Lower lobe of right lung (tissue), 2 donors: ENCODE measurements at regions not wholly inside any gene's neighbourhood (a gene's known extent, or its start where the extent isn't known, plus 50 kb on each side); places are given as distances from the start of the nearest gene placed in this dataset.

ENCODE experiments used
- ATAC-seq, 2 donors: fragments of 200-7000 bp; cut with Tn5 transposase; one replicate each; pipeline ENCODE4 v1.9.1; 2020 to 2022; ENCODE audit warnings: mild to moderate bottlenecking in 2 of 2, moderate library complexity in 2 of 2
- DNase-seq: peaks from one replicate; pipeline ENCODE4 v3.0.0-alpha.2; 2020
- H3K27ac ChIP-seq: fragments of 200-600 bp; one replicate; pipeline ENCODE4 v1.8.0; 2022
- H3K27me3 ChIP-seq: fragments of 200-600 bp; one replicate; pipeline ENCODE4 v1.8.0; 2022; ENCODE audit warnings: low read depth
- H3K36me3 ChIP-seq: fragments of 200-600 bp; one replicate; pipeline ENCODE4 v1.8.0; 2022; ENCODE audit warnings: mild to moderate bottlenecking
- H3K4me1 ChIP-seq: fragments of 200-600 bp; one replicate; pipeline ENCODE4 v1.8.0; 2022
- H3K4me3 ChIP-seq: fragments of 200-600 bp; one replicate; pipeline ENCODE4 v1.8.0; 2022; ENCODE audit warnings: mild to moderate bottlenecking
- H3K9me3 ChIP-seq: fragments of 200-600 bp; one replicate; pipeline ENCODE4 v1.8.0; 2022
- CTCF ChIP-seq: fragments of 200-600 bp; IDR thresholded peaks from one replicate; pipeline ENCODE4 v1.8.0; 2022; ENCODE audit warnings: antibody characterized with exemption, mild to moderate bottlenecking
- intact Hi-C: fragments of 100-400 bp; cut with DNase I; formaldehyde crosslinking; loops from one replicate; pipeline ENCODE4 v1.11.0; 2022
- donor health status: DM: no; HTN: yes; CAD: no; lungs with severe emphysema.

DNA sequence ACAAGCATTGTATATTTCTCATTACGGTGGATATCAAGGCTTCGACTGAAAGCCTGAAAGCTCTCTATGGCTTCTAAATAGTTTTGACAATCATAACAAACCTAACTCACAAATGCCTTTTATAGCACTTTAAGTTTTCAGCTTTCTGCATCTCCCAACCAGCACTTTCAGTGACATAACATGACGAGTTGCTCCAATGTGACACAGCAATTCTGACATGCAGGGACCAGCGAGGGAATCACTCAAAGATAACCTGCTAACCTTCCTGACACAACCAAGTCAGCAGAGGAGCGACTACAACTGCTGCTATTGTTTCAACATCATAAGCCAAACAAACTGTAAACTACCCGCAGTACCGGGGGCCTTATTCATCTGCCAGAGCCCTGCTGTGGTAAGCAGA lies 95.7 kb upstream of the CDH20 start:
- Histone ChIP-seq H3K36me3 (no peaks in the 10 kb centered on the region), H3K27me3 (no peaks in the 10 kb centered on the region), H3K9me3 (no peaks in the 10 kb centered on the region), H3K4me1 (no peaks in the 10 kb centered on the region), H3K4me3 (no peak overlapping the region), H3K27ac (no peak overlapping the region)
- ATAC-seq (no peak), DNase-seq (no peak)
- no peak for TF ChIP-seq CTCF
- intact Hi-C loops = no loop called here

- Histone ChIP-seq H3K27me3 (no peaks in the 10 kb centered on the region), H3K27ac (no peak overlapping the region), H3K36me3 (no peaks in the 10 kb centered on the region), H3K4me3 (no peak overlapping the region), H3K4me1 (no peaks in the 10 kb centered on the region), H3K9me3 (no peaks in the 10 kb centered on the region)
- no peak for ATAC-seq
- intact Hi-C loops = no loop called here
- no peak for DNase-seq
- no peak for TF ChIP-seq CTCF
Measured at GRCh38 chr18:61239051-61239450, 94.2 kb upstream of the CDH20 start.

- no peak for ATAC-seq
- no peaks in the 10 kb centered on the region for H3K36me3 ChIP-seq
- DNase-seq = no peak
- no peaks in the 10 kb centered on the region for H3K4me1 ChIP-seq
- H3K9me3 ChIP-seq = no peaks in the 10 kb centered on the region
- no peak for TF ChIP-seq CTCF
- H3K4me3 ChIP-seq = no peak overlapping the region
- H3K27me3 ChIP-seq = no peaks in the 10 kb centered on the region
- intact Hi-C loops = no loop called here
- no peak overlapping the region for H3K27ac ChIP-seq
Measured at GRCh38 chr18:61241260-61241853, 91.9 kb upstream of the CDH20 start.

GRCh38 chr18:61244632-61245031 lies 88.6 kb upstream of the CDH20 start:
- Histone ChIP-seq H3K27ac (no peak overlapping the region), H3K4me1 (no peaks in the 10 kb centered on the region), H3K4me3 (no peak overlapping the region), H3K27me3 (no peaks in the 10 kb centered on the region), H3K36me3 (no peaks in the 10 kb centered on the region), H3K9me3 (no peaks in the 10 kb centered on the region)
- ATAC-seq (no peak), DNase-seq (no peak)
- TF ChIP-seq CTCF = no peak
- intact Hi-C loops = no loop called here

GRCh38 chr18:61245276-61245675 lies 88.0 kb upstream of the CDH20 start:
- H3K36me3 ChIP-seq = no peaks in the 10 kb centered on the region
- intact Hi-C loops = no loop called here
- no peaks in the 10 kb centered on the region for H3K9me3 ChIP-seq
- no peaks in the 10 kb centered on the region for H3K4me1 ChIP-seq
- TF ChIP-seq CTCF = no peak
- no peaks in the 10 kb centered on the region for H3K27me3 ChIP-seq
- DNase-seq (no peak), ATAC-seq (no peak)
- no peak overlapping the region for H3K4me3 ChIP-seq
- H3K27ac ChIP-seq = no peak overlapping the region

- ATAC-seq = no peak
- intact Hi-C loops = no loop called here
Measured at GRCh38 chr18:61248589-61248988, 84.6 kb upstream of the CDH20 start.

More at GRCh38 chr18:61248589-61248988, 84.6 kb upstream of the CDH20 start:
- H3K36me3 ChIP-seq = no peaks in the 10 kb centered on the region
- no peaks in the 10 kb centered on the region for H3K9me3 ChIP-seq
- no peak for TF ChIP-seq CTCF
- H3K4me3 ChIP-seq = no peak overlapping the region
- no peak for DNase-seq
- no peaks in the 10 kb centered on the region for H3K4me1 ChIP-seq
- H3K27ac ChIP-seq = no peak overlapping the region
- H3K27me3 ChIP-seq = no peaks in the 10 kb centered on the region
